Stimulated activated CD4-positive, alpha-beta T cell treated with anti-CD3 and anti-CD28 coated beads, Interleukin-15, amount 100 ng/mL, for 48 hours (primary cell): ENCODE measurements at regions not wholly inside any gene's neighbourhood (a gene's known extent, or its start where the extent isn't known, plus 50 kb on each side); places are given as distances from the start of the nearest gene placed in this dataset.
"Not testable (repeated sequence)": the region's sequence is repeated elsewhere in the genome, so short reads cannot be mapped to it uniquely, and the experiment has no call there.

Experiments
- DNase-seq, 2 donors: peaks; one replicate each; pipeline ENCODE4 v3.0.0-alpha.2; 2020; ENCODE audit warnings: low read depth in 2 of 2

DNA sequence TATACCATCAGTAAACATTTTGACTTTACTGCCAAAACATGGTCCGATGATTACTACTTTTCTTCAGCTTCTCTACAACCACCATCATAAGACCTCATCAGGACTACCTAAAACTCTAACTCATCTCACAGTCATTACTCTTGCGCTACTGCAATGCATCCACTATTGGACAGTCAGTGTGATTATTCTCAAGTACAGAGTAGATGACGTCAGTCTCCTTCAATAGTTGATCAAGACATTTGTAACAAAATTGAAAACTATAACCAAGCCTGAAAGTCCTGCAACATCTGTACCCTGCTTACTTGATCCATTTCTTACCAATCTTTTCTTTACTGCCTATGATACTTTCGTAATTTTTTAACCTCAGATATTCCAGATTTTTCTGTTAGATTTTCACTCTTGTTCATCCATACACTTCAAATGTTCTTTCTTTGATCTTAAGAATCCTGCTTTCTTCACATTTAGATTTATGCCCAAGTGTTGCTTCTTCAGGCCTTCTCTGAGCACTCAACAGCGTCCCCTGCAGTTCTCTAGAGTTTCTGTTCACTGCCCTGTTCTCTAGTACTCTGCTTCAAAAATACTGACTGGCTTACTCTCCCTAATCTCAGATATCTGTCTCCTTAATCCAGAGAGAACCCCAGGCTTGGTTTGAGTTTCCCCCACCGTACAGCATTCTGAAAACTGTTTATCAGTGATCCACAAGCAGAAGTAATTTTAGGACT, 1517.6 kb downstream of the STIM2 start:
- DNase-seq: no peak

DNA sequence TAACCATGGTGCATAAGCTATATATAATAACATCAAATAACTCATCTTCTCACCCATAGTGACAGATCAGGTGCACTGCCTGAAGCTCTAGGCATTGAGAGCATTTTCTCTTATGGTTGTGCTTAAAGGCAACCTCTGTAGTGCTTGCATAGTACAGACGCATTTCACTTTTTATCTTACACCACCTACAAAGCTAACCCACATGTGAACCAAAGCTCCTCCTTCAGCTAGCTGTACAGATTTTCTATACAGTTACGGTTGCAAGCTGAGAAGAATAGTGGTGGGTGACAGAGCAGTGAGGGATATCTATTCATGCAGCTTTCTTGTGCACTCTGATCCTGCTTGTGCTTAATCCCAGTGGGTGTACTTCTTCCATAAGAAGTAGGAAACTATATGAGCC, 1525.2 kb downstream of the STIM2 start:
- no peak for DNase-seq

DNA sequence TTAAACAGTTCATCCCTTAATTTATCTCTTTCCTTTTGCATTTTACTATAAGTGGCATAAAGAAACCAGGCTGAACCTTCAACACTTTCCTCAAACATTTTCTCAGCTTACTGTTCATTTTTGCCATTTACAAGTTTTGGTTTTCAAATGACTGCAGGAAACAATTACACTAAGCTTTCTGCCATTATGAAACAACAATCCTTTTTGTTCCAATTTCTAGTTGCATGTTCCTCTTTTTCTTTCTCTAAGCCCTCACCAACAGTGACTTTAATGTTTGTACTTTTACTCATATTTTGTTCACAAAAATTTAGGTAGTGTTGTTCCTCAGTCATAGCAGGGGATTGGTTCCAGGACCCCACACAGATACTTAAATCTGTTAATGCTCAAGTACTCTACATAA, 1526.1 kb downstream of the STIM2 start:
- no peak for DNase-seq

DNA sequence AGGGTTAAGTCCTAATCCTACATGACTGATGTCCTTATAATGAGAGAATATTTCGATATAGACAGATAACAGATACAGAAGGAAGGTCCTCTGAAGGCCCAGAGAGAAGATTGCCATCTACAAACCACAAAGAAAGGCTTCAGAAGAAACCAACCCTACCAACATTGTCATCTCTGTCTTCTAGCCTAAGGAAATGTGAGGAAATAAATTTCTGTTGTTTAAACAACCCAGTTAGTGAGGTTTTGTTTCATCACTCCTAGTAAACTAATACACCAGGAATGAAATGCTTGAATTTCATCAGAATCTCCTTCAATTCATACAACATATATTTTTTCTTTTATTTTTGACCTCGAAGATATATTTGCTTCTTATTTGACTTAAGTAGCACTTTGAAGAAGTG, 1527.8 kb downstream of the STIM2 start:
- DNase-seq: no peak

DNA sequence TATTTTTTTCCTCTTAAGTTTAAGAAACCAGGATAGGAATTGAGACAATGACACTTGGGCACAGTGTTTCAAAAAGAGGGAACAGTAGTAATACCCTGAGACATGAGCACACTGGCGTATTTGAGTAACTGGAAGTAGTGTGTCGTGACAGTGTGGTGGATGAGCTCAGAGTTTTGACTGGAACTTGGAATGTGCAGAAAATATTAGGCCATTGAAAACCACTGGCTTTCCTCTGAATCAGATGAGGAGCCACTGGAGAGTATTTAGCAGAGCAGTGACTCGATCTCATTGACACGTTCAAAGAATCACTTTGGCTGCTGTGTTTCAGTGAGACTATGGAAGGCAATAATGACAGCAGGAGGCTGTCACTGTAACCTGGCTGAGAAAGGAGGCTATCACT, 1531.2 kb downstream of the STIM2 start:
- DNase-seq: no peak

DNA sequence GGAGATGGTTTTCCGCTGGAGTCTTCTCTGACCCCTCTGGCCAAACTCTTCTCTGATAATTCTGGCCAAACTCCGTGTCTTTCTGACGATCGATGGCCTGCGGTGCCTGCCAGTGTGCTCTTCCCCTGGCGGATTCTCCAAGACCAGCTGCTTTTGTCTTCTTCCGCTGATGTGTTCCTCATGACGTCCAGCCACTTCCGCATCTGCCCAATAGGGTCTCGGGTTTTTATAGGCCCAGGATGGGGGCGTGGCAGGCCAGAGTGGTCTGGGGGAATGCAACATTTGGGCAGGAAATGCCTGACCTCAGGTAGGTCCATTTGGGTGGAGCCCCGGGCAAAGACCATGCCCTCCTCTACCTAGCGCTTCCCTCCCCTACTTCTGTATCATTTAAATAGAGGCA, 1542.1 kb downstream of the STIM2 start:
- DNase-seq: no peak

DNA sequence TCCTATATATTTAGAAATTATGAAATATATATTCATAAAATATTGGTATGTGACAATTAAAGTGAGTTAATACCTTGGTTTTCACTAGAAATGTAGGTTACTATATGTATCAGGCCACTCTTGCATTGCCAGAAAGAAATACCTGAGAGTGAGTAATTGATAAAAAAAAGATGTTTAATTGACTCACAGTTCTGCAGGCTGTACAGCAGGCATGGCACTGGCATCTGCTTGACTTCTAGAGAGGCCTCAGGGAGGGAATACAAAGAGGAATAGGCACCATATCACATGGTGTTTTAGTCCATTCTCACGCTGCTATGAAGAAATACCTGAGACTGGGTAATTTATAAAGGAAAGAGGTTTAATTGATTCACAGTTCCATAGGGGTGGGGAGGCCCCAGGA, 1560.6 kb downstream of the STIM2 start:
- no peak for DNase-seq

DNA sequence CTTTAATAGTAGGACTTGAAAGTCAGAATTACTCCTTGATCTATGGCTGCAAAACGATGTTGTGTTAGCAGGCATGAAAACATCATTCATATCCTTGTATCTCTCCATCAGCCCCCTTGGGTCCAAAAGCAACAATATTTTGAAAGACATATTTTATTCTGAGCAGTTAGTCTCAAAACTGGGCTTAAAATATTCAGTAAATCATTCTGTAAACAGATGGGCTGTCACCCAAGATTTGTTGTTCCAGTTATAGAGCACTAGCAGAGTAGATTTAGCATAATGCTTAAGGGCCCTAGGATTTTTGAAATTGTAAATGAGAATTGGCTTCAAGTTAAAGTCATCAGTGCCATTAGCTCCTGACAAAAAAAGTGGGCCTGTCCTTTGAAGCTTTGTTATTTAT, 1565.6 kb downstream of the STIM2 start:
- DNase-seq: no peak

DNA sequence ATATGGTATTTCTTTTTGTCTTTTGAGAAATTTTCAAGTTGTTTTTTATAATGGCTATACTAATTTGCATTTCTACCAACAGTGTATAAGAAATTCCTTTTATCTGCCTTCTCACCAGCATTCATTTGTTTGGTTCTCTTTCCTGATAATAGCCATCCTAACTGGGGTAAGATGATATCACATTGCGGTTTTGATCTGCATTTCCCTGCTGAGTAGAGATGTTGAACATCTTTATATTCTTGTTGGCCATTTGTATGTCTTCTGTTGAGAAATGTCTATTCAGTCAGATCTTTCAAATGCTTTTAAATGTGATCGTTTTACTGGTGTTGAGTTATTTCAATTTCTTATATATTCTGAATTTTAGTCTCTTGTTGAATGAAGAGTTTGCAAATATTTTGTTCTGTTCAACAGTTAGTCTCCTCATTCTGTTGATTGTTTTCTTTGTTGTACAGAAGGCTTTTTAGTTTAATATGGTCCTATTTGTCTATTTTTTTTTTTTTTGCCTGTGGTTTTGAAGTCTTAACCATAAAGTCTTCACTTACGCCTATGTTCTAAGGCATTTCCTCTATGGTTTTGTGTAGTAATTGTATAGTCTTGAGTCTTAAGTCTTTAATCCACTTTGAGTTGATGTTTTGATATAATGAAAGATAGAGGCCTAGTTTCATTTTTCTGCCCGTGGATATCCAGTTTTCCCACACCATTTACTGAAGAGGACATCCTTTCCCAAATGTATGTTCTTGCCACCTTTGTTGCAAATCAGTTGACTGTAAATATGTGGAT, 1566.9 kb downstream of the STIM2 start:
- DNase-seq: no peak

DNA sequence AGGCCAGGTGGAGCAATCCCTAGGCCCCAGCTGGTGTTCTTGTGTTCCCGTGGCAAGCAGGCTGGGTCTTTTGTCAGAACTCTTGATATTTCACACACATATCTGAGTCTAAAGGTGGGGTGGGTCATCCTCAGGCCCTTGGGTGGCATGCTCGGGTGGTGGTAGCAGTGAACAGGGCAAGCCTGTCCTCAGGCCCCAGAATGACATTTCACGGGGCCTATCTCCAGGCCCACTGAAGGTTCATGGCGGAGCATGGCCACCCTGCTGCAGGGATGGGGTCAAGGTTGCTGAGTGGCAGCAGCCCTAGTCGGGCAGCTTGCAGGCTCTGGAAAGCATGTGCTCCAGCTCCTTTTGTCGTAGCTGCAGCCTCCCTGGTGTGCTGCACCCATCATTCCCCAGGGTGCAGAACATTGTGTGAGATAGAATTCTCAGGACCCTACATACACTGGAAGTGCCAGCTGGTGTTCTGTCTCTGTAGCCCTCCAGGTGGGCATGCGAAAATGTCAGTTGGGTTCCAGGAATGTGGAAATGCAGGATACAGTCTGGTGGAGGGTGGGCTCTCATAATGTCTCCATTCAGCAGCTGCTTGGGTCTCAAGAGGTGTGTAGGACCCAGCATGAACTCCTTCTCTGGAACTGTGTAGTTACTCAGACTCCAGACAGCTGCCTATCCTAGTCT, 1571.8 kb downstream of the STIM2 start:
- no peak for DNase-seq

DNA sequence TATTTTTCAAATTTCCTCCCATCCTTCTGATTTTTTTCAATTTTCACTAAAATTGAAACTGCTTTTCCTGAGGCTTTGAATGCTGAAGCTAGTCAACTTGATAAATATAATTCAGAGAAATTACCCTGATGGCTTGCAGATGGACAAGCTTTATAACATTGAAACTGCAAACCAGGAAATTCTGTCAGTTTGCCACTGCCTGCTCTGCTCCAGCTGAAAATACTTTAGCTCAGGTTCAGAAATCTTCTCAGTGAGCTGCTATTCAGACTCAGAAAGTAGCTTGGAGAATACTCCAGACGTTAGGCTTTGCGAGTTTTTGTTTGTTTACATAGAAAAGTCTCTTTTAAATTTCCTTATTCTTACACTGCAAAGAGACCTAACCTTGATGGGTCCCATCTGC, 1574.7 kb downstream of the STIM2 start:
- no peak for DNase-seq

DNA sequence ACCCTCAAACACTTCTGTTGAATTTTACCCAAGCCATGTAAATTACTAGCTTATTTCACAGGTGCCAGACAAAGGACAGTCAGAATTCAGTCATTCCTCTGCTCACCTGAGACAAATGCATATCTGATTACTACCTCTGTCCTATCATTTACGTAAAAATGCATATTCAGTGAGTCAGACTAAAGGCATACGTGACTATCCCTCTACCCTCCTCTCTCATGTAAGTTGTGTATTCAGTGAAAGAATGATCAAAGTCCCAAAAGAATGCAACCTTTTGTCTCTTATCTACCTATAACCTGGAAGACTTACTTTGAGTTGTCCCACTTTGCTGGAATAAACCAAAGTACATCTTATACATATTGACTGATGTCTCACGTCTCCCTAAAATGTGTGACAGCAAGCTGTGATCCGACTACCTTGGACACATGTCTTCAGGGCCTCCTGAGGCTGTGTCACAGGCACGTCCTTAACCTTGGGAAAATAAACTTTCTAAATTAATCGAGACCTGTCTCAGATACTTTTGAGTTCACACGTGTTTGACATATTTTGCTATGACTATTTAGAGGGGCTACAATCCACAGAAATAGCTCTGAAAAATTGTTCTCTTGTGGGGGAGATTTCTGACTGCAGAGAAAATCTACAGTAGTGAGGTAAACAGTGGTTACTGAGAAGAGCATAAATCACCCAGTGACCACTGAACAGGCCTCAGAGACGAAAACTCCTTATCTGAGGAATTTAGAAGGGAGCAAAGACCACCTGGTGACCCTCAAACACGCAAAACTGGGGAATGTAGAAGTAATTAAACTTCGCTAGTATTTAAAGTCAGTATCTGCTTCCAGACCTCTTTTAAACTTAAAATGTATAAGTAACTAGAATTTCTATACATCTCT, 1575.8 kb downstream of the STIM2 start:
- no peak for DNase-seq

DNA sequence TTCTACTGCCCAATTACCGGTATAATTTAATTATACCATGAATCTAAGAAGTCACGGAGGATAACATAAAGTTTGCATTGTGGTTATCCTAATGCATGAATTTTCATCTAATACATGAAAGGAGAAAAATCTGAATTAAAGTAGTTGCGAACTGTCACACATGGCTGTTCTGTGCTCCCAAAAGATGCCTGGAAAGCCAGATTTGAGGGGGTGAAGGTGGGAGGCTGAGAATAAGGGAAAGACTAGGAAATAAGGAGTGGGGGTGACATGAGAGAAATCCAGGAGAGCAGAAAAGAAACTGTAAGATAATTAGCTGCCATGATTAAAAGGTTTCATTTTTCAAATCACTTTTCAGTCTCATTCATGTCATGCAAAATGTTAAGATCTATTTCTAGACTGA, 1582.7 kb downstream of the STIM2 start:
- no peak for DNase-seq

DNA sequence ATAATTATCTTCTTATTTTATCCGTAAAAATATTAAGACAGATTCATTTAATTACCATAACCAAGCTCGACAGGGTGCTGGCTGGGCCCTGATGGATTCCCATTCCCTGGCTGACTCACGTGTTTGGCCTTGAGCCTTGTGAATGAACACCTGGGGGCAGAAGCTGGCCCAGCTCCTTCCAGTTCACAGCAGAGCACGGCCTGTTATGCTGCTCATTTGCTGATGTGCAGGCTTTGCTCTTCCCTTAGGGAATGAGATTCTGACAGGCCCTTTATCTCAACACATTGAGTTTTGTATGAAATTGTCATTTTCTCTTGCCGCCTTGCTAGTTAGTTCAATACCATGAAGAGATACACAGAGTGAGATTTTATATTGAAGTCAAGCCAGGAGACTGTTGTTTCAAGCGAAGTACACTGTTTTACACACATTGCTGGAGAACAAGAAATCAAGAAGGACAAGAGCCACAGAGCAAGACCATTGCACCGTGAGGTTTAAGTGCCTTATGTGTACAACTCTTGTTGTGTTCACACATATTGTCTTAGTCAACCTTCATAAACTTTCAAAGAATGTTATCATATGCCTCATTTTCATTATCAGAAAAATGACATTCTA, 1583.3 kb downstream of the STIM2 start:
- DNase-seq: no peak

DNA sequence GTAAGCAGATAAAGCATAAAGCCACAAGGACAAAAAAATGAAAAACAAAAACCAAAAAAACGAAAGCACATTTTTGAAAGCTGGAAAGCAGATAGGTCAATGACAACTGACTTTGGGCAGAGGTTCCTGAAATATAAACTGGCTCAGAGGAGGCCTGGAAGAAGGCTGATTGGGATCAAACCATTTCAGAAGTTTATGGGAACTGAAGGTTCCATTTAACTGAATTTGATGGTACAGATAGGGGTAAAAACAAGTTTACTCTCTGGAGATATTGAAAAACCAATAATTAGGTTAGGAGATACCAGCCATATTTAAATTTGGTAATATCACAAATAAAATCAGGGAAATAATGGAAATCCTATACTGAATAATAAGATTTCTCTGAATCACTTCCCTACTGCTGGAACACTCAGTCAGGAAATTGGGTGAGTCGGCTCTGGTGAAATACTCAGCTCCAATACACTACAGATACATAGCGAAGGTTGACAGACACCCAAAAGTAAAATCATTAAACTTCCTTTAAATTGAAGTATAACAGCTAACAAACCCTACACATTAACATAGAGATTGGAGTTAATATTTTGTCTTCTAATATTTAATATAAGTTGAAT, 1584.3 kb downstream of the STIM2 start:
- no peak for DNase-seq

DNA sequence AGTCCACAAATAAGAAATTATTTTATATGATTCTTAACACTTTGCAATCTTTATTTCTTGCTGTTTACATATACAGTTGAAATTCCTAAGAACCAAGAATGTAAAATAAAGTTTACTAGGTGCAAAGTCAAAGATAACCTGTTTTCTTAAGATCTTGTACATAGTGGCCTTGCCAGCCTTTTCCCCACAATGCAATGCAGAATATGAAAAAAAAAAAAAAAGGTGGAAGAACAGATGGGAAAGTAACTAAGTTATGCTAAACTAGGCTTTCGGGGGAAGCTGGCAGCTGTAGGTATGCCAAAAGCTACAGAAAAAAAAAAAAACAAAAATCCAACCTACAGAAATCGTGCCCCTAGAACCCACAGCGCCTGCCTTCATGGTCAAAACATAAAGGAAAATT, 1588.4 kb downstream of the STIM2 start:
- no peak for DNase-seq

DNA sequence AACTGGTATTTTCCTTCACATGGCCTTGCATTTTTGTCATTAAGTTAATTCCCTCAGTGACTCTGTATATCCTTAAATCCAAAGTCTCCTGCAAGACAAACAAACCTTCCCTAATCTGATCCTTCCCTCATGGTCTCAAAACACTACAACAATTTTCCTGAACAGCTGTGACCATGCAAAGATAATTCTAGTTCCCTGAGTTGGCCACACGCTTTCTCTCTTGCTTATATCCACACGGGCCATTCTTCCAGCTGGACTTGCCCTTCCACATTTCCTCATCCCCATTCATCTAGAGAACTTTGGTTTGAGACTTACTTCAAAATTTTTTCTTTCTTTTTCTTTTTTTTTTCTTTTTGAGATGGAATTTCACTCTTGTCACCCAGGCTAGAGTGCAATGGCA, 1590.7 kb downstream of the STIM2 start:
- no peak for DNase-seq

DNA sequence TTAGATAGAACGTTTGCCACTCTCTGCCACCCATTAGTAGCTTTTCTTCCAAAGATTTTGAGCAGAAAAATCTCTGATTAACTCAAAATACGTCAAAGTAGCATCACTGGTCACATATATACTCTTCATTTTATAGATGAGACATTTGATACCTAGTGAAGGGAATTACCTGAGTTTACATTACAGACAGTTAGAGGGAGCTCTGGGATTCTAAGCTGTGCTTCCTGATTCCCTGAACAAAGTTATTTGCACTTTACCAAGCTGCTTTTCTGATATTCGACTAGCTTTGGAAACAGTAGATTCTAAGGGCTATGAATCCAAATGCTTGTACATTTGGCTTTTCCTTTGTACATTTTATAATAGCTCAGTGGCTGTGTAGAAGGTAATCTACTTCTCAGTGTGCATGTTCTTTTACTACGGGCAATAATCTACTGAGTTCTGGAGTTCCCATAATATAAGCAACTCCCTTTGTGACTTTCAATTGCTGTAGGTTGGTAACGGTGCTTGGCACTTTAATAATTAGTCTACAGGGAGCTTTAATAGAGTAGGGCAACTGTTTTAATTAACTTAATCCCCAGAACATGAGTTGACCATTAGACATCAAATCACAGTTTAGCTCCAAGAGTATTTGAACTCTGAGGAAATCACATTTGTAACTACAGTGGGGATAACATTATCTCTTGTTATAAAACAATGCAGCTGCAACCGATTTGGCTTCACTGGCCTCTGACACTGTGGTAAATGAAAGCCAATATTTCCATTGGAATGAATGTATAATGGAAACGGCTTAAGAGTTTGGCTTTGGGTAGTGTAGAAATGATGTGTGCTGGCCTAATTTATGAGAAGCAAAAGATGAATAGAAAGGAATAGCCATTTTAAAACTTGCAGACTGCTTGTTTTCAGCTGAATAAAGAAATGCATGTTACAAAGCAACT, 1602.4 kb downstream of the STIM2 start:
- no peak for DNase-seq

DNA sequence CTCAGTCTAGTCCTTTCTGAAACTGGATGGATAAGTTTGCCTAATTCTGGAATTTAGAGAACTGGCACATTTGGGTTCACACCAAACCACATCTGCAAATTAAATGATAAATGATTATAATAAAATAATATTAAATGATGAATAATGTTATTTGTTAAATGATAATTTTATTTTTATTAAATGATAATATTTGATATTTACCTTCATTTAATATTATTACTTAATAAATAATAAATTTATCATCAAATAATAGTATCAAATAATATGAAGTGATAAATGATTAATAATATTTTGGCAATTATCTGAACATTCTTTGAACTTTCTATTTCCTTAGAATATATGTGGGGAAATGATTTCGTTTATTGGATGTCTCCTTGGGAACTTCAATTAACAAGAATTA, 1604.2 kb downstream of the STIM2 start:
- no peak for DNase-seq

DNA sequence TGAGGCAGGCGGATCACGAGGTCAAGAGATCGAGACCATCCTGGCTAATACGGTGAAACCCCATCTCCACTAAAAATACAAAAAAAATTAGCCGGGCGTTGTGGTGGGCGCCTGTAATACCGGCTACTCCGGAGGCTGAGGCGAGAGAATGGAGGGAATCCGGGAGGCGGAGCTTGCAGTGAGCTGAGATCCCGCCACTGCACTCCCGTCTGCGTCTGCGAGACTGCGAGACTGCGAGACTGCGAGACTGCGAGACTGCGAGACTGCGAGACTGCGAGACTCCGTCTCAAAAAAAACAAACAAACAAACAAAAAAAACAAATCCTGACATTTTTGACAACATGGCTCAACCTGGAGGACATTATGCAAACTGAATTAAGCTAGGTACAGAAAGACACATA, 1606.2 kb downstream of the STIM2 start:
- not testable (repeated sequence) for DNase-seq
